ENCODE measurements at regions not wholly inside any gene's neighbourhood (a gene's known extent, or its start where the extent isn't known, plus 50 kb on each side); places are given as distances from the start of the nearest gene placed in this dataset.
A peak's percentile ranks its signal among the peaks of the same experiment; 100 is the strongest.

DNA sequence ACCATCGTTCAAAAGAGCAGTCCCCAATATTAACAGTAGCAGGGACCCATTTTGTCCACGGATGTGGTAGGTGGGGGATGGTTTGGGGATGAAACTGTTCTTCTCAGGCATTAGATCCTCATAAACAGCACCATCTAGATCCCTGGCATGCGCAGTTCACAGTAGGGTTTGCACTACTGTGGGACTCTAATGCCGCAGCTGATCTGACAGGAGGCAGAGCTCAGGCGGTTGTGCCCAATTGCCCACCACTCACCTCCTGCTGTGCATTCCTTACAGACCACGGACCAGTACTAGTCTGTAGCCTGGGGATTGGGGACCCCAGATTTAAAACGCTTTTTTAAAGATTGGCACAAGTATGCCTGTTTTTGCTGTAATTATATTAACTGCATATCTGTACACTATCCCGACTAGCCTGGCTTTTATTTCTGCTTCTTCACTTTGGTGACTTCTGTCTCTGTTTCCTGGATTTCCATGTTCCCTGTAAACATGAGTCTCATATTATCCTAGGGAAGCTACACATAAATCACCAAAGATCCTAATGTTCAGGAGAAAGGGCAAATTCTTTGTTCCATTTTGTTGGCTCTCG is 163.3 kb upstream of the AKR1E2 start:
- no peak for DNase-seq (ENCODE audit: low spot score)

DNA sequence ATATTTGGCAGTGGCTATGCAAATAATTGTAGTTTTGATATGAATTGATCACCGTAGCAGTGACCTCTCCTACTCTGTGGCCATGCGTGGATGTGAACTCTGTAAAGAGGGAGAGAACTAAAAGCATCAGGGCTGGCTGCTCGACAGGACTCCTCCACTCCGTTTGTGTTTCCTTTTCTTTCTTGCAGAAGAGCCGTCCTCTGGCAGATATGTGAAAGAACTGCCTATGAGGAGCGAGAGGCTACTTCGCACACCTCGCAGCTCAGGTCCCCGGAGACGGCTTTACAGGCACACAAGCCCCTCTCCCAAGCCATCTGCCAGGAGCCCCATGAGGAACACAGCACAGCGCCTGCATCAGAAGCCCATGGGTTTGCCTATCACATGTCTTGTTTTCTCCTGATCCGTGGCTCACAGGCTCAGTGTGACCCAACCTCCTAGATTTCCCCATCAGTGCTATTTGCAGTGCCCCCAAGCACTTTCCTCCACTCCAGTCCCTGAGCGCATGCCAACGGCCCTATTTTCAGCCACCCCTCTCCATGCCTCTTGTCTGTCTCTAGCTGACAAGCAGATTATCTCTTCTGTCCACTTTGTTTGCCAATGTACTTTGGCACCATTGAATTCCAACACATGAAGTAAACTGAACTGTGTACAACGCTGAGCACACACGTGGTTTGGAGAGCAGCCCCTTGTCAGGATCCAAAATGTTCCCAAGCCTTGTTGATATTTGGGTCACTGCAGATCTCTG is 164.3 kb upstream of the AKR1E2 start:
- no peak for DNase-seq (ENCODE audit: low spot score)

DNA sequence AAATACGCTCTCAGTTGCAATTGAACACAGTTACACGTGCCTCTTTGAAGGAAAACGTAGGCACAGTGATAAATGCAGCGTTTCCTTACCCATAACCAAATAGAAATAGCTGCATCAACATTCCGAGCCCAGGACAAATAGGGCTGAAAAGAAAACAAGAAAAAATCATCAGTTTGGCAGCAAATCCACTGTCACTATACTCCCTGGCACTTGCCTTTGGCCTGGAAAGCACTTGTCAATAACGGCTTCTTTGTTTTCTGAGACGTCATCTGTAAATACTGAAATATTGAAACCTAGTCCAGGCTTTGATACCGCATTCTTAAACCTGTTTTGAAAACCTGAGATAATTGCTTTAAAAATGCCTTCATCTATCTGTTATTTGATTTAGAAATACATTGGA is 167.2 kb upstream of the AKR1E2 start:
- no peak for DNase-seq (ENCODE audit: low spot score)

DNA sequence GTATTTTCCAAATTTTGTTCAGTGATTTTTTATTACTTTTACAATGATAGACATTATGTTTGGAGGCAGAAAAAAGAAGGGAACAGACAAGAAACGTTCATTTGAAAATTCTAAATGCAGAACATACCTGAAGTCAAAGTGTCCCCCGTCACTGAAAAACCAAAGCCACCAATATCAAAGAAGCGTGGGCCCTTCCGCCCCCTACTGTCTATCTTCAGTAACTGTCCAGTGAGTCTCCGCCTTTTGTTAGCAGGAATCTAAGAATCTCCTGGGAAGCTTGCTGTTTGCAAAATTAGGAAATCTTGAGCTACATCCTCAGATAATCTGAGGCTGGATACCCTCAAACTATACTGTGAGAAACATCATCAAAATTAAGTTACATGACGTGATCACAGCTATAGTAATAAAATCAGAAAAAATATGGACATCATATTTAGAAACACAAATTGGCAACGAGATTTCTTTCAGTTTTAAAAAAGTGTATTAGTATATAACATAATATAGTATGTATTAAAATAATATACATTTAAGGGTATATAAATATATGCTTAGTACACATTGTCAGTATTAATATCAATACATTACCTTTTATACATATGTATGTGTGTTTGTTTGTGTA is 169.3 kb upstream of the AKR1E2 start:
- peak; percentile 56 for DNase-seq (ENCODE audit: low spot score)

DNA sequence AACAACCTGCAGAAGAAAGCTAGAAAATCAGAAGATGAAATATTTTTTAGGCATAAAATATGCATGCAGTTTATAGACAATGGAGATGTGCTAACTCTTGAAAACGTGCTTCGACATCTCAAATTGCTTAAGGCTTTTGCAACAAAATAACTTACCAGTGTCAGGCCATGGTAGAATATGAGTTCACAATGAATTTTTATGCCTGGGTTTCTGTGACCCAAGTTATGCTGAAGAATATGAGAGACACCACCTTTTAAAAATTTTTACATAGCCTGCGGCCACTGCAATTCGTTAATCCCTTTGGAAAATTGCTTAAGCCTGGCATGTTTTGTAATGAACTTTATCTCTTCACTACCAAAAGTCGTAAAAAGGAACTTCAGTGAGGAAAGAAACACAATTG is 170.1 kb upstream of the AKR1E2 start:
- DNase-seq (ENCODE audit: low spot score): no peak

DNA sequence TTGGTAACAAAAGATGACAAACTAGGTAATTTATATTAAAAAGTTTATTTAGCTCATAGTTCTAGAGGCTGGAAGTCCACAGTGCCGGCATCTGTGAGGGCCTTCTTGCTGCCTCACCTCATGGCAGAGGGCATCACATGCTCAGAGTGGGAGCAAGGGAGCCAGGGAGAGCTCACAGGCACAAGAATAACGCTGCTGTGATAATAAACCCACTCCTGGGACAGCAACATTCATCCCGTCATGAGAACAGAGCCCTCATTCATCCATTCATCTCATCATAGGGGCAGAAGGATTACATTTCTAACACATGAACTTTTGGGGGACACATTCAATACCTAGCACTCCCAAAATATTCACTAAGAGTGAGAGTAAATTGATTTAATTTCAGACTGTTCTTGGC is 170.6 kb upstream of the AKR1E2 start:
- no peak for DNase-seq (ENCODE audit: low spot score)

DNA sequence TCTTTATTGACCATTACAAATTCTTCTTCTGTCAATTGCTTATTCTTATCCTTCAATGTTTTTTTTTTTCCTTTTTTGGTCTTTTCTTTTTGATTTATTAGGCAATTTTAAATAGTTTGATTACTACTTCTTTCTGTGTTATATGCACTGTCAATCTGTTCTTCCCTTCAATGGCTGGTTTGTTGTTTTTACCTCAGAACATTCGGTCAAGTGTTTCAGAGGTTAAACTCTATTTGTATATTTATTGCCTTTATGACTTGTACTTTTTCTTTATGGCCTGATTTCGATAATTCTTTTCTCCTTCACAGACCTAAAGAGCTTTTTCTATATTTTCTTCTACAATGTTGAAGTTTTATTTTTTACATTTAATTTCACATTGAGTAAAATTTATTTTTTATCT is 171.5 kb upstream of the AKR1E2 start:
- DNase-seq (ENCODE audit: low spot score): no peak

DNA sequence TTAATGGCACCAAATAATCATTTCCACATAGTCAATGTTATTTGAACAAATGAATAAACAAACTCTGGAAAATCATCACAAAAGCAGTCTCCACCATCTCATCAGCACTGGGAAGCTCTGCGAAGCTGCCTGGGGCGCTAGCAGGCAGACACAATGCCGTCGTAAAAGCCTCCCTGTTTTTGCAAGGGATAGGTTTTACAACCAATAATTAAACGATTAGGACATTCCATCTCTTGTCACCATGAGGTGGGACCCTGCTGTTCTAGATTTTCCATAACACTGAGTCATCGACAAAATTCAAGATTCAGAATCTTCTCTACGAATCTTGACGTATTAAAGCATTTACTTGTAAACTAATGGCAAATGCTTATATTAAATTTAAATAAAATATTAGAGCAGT is 172.8 kb upstream of the AKR1E2 start:
- DNase-seq (ENCODE audit: low spot score): no peak

DNA sequence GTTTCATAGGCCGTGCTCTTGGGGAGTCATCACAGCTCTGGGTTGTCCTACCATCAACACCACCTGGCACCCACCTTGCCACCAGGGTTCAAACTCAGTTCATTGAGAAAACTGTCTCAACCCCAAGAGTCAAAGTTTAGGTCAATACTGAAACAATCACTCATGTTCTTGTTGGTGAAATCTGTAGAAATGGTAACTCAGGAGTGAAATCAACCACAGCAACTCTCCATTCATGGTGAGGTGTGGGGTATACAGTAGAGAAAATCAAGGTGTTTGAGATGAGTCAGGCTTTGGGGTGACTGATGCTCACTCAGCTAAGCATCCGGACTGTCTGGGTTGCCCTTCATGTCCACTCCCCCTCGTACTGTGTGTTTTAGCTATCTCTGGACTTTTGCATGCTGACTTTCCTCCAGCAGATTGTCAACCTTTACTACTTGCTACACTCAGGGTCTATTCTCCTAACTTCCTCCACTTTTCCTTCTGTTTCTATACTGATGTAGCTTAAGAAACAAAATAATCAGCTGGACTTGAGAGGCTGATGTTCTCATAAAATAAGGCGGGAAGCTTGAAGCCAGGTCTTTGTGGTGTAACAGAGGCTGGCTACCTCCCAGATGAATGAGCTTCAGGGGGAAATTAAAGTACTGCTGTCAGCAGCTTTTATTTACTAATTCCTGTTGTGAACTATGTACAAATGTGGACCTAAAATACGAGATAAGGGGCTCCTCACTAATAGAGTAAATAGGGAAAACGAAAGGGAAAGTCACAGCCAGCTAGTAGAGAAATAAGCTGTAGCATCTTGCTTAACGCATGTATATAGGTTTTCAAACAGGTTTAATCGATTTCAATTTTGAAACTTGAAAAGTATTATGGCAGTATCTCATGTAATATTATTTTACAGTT is 173.6 kb upstream of the AKR1E2 start:
- DNase-seq (ENCODE audit: low spot score): no peak

DNA sequence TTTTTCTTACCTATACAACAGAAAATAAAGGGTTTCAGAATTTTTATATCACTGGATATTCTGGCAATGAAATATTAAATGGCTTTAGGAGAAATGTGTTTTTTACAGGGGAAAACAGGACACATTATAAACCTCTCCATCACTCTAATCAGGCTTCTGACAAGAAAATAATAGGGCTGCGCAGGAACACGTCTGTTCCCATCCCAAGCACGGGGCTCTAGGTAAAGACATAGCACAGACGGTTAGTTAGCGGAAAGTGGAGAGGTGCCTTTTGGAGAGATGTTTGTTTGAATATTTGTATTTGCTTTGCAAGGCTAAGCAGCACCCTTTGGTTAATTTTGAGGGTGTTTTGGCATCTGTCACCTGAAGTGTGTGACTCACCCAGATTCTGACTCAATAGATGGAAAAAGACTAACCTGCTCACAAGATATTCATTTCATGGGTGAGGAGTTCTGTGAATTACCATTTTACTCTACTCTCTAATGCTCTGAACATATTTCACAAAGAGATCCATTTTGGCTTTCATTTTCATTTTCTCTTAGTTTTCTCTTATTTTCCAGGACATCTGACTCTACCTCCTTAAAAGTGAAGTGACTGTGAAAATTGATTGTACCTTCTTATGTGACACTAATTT is 174.5 kb upstream of the AKR1E2 start:
- DNase-seq (ENCODE audit: low spot score): no peak

GRCh38 chr10:4650582-4650981 is 175.4 kb upstream of the AKR1E2 start:
- DNase-seq (ENCODE audit: low spot score): no peak

- DNase-seq (ENCODE audit: low spot score): no peak
Observed at GRCh38 chr10:4649886-4650508, 176.0 kb upstream of the AKR1E2 start.

DNA sequence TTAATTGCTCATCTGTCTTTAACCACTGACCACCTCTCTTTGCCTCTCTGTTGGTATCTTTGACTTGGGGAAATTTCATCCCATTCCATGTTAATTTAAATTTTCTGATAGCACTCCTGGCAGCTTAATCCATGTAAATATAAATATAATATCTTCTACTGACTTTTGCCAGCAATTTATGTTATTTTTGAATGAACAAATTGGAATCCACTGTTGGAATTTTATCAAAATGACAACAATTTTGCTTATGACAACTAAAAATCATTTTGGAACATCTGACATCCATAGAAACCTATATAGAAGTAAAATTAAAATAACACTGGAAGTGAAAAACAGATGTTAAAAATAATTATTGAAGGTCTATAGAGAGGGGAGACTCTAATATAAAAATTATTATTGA is 176.5 kb upstream of the AKR1E2 start:
- DNase-seq (ENCODE audit: low spot score): no peak

- no peak for DNase-seq (ENCODE audit: low spot score)
Observed at GRCh38 chr10:4648999-4649398, 177.0 kb upstream of the AKR1E2 start.

GRCh38 chr10:4647109-4647785 is 178.8 kb upstream of the AKR1E2 start:
- no peak for DNase-seq (ENCODE audit: low spot score)

- no peak for DNase-seq (ENCODE audit: low spot score)
Observed at GRCh38 chr10:4646547-4646946, 179.5 kb upstream of the AKR1E2 start.

- DNase-seq (ENCODE audit: low spot score): no peak
Observed at GRCh38 chr10:4645836-4646235, 180.2 kb upstream of the AKR1E2 start.

DNA sequence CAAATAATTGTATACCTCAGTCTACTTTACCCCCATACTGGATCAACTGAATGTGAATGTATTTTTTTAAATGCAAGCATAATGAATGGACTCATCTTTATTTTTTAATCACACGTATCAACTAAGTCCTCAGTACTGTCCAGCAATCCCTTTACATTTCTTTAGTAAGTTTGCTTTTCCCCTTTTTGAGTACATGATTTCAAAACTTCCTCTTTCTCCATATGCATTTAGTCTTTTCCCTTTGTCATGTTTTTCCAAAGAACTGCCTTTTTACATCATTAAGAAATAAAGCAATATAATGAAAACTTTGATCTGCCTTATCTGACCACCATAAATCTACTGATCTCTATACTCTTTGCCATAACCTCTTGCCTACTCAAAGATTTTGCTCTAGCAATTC is 182.5 kb upstream of the AKR1E2 start:
- DNase-seq (ENCODE audit: low spot score): no peak

GRCh38 chr10:4639960-4640359 is 186.0 kb upstream of the AKR1E2 start:
- DNase-seq (ENCODE audit: low spot score): no peak

DNA sequence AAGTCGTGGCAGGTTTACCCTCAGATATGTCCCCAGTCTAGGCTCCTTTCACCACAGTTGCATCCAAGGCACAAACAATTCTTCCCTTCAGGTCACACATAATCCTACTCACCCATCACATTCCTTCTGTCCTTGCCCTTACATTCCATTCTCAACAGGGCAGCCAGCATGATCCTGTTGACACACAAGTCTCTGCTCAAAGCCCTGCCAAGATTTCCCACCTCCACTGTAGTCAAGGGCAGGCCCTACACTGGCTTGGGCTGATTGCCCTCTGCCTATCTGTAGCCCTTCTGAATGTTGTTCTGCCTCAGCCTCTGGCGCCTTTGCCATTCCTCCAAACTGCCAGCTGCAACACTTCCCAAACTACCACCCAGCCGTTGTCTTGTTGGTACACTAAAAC is 187.9 kb upstream of the AKR1E2 start:
- no peak for DNase-seq (ENCODE audit: low spot score)

DNA sequence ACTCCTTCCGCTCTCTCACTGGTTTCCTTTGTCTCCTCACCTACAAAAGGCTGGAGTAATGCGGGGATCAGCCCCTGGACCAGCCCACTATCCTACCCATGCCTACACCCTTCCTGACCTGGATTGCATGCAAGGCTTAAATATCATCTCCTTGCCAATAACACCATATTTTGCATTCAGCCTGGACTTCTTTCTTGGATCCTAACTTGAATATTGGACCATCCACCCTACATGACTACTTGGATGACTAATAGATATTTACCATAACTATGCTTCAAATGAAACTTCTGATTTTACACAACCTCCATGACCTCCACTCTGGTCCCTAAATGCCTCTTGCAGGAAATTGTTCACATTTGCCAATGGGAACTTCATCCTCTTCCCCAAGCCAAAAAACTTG is 188.3 kb upstream of the AKR1E2 start:
- no peak for DNase-seq (ENCODE audit: low spot score)

All from ecto neural progenitor cell (in vitro differentiated cells).